HG03565 (cell line): ENCODE measurements at regions not wholly inside any gene's neighbourhood (a gene's known extent, or its start where the extent isn't known, plus 50 kb on each side); places are given as distances from the start of the nearest gene placed in this dataset.

ENCODE experiments used
- ATAC-seq: cut with Tn5 transposase; IDR thresholded peaks from one replicate; pipeline ENCODE4 v1.9.1; 2021; ENCODE audit warnings: mild to moderate bottlenecking, moderate library complexity; ENCODE audit not compliant: unreplicated experiment

GRCh38 chr19:31096062-31096830 lies 253.0 kb downstream of the TSHZ3 start:
- ATAC-seq: no peak

GRCh38 chr19:31095100-31095804 lies 254.0 kb downstream of the TSHZ3 start:
- ATAC-seq: no peak

- no peak for ATAC-seq
Measured at GRCh38 chr19:31092274-31092673, 257.0 kb downstream of the TSHZ3 start.

- ATAC-seq: no peak
Measured at GRCh38 chr19:31089681-31090080, 259.6 kb downstream of the TSHZ3 start.

GRCh38 chr19:31085125-31085524 lies 264.1 kb downstream of the TSHZ3 start:
- ATAC-seq: no peak

GRCh38 chr19:31083105-31083504 lies 266.1 kb downstream of the TSHZ3 start:
- no peak for ATAC-seq

- ATAC-seq: no peak
Measured at GRCh38 chr19:31075146-31075655, 274.0 kb downstream of the TSHZ3 start.

- no peak for ATAC-seq
Measured at GRCh38 chr19:31074199-31075125, 274.8 kb downstream of the TSHZ3 start.

- ATAC-seq: no peak
Measured at GRCh38 chr19:31073485-31074198, 275.6 kb downstream of the TSHZ3 start.

GRCh38 chr19:31072451-31072850 lies 276.8 kb downstream of the TSHZ3 start:
- no peak for ATAC-seq

GRCh38 chr19:31071136-31071855 lies 277.9 kb downstream of the TSHZ3 start:
- ATAC-seq: no peak

GRCh38 chr19:31070146-31071065 lies 278.8 kb downstream of the TSHZ3 start:
- no peak for ATAC-seq

- ATAC-seq: no peak
Measured at GRCh38 chr19:31068268-31068667, 281.0 kb downstream of the TSHZ3 start.

- no peak for ATAC-seq
Measured at GRCh38 chr19:31066385-31066784, 282.9 kb downstream of the TSHZ3 start.

- ATAC-seq: no peak
Measured at GRCh38 chr19:31064491-31064890, 284.7 kb downstream of the TSHZ3 start.

- no peak for ATAC-seq
Measured at GRCh38 chr19:31058676-31059340, 290.4 kb downstream of the TSHZ3 start.

GRCh38 chr19:31057476-31057875 lies 291.8 kb downstream of the TSHZ3 start:
- ATAC-seq: no peak

GRCh38 chr19:31055454-31055853 lies 293.8 kb downstream of the TSHZ3 start:
- ATAC-seq: no peak
